SU-DHL-6 (cell line): ENCODE measurements at regions not wholly inside any gene's neighbourhood (a gene's known extent, or its start where the extent isn't known, plus 50 kb on each side); places are given as distances from the start of the nearest gene placed in this dataset.

ENCODE experiments used
- CTCF ChIP-seq: fragments of 200-600 bp; sonication (generic); IDR thresholded peaks from one replicate; pipeline ENCODE4 v1.5.1; 2017; ENCODE audit warnings: antibody characterized with exemption, mild to moderate bottlenecking, low read length, moderate library complexity; ENCODE audit not compliant: insufficient read depth, poor library complexity, severe bottlenecking
- EZH2phosphoT487 ChIP-seq: fragments of 200-600 bp; sonication (generic), shearing (Covaris generic); conservative IDR thresholded peaks from 2 replicates; pipeline ENCODE4 v1.6.1; 2018; ENCODE audit warnings: mild to moderate bottlenecking, antibody characterized with exemption, low read length, moderate library complexity, mixed read lengths

DNA sequence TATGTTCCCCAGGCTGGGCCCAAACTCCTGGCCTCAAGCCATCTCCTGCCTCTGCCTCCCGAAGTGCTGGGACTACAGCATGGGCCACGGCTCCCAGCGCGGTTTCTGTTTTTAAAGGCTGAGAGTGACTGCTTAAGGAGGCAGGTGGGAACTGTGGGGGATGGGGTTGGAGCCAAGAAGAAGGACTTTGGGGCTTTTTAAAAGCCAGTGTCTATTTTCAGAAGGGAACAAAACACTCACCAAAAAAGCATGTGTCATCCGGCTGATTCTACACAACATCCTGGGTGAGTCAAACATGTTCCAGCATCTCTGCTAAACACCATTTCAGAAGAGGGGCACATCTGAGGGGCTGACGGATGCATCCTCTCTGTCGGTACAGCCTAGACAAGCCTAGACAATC, 824.5 kb downstream of the TYW1 start:
- TF ChIP-seq CTCF (no peak), EZH2phosphoT487 (no peak)
